ENCODE measurements at regions not wholly inside any gene's neighbourhood (a gene's known extent, or its start where the extent isn't known, plus 50 kb on each side); places are given as distances from the start of the nearest gene placed in this dataset.
"Not testable (repeated sequence)": the region's sequence is repeated elsewhere in the genome, so short reads cannot be mapped to it uniquely, and the experiment has no call there.

GRCh38 chr1:90281886-90282285 lies 287.0 kb downstream of the ZNF326 start:
- H3K4me3 ChIP-seq (ENCODE audit: control insufficient read depth in 1 of 2, extremely low read depth in 1 of 2, low read length in 1 of 2); H3K9me3 Mint-ChIP-seq; H3K27me3 ChIP-seq (replicated peaks in 1 of 2; ENCODE audit: control insufficient read depth in 2 of 2, extremely low read depth in 1 of 2, insufficient read depth in 2 of 2, low read length in 1 of 2); H3K4me1 ChIP-seq (ENCODE audit: control insufficient read depth in 1 of 2, extremely low read depth in 1 of 2, insufficient read depth in 2 of 2, low read length in 2 of 2); H3K27me3 Mint-ChIP-seq; H3K4me3 Mint-ChIP-seq; DNase-seq; H3K4me1 Mint-ChIP-seq; H3K27ac ChIP-seq (ENCODE audit: low read length); H3K36me3 ChIP-seq (ENCODE audit: control insufficient read depth in 2 of 2, extremely low read depth in 1 of 2, insufficient read depth in 1 of 2, low read length in 1 of 2); H3K27ac Mint-ChIP-seq; POLR2A ChIA-PET; H3K36me3 Mint-ChIP-seq; CTCF ChIA-PET; H3K9me3 ChIP-seq; ATAC-seq (replicated peaks in 1 of 4): not testable (repeated sequence)
- no CpG with 5 or more reads among the region's 1 CpG for WGBS (ENCODE audit: insufficient coverage)

- no peak overlapping the region for H3K27ac ChIP-seq (ENCODE audit: low read length)
- H3K9me3 ChIP-seq = no peaks in the 10 kb centered on the region
- DNase-seq = no peak
- Mint-ChIP-seq H3K27me3 (no peaks in the 10 kb centered on the region), H3K9me3 (no peaks in the 10 kb centered on the region), H3K36me3 (no peaks in the 10 kb centered on the region), H3K4me3 (no peak overlapping the region), H3K4me1 (no peaks in the 10 kb centered on the region), H3K27ac (no peak overlapping the region)
- H3K4me1 ChIP-seq (ENCODE audit: control insufficient read depth in 1 of 2, extremely low read depth in 1 of 2, insufficient read depth in 2 of 2, low read length in 2 of 2) = no peaks in the 10 kb centered on the region
- ChIA-PET CTCF (no interaction called here), POLR2A (no interaction called here)
- no peak overlapping the region for H3K4me3 ChIP-seq (ENCODE audit: control insufficient read depth in 1 of 2, extremely low read depth in 1 of 2, low read length in 1 of 2)
- ATAC-seq (replicated peaks in 1 of 4) = no peak
- H3K36me3 ChIP-seq (ENCODE audit: control insufficient read depth in 2 of 2, extremely low read depth in 1 of 2, insufficient read depth in 1 of 2, low read length in 1 of 2) = no peaks in the 10 kb centered on the region
- no peaks in the 10 kb centered on the region for H3K27me3 ChIP-seq (replicated peaks in 1 of 2; ENCODE audit: control insufficient read depth in 2 of 2, extremely low read depth in 1 of 2, insufficient read depth in 2 of 2, low read length in 1 of 2)
Observed at GRCh38 chr1:90277270-90277669, 282.4 kb downstream of the ZNF326 start.

DNA sequence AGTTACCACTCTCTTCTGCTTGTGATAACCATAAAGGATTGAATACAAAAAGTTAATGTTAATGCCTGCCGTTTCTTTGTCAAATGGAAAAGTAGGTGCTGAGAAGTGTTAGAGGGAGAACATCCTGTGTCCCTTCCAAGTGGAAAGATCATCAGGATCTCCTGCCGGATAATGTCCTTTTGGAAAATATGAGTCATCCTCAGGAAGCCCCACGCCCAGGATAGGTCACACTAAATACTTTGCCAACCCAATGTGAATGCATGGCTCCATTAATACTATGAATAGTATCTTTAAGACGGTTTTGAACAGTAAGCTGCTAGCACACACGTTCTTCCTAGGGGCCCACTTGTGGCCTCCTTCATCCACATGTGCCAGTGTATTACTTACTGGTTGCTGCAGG lies 279.5 kb downstream of the ZNF326 start:
- no CpG with 5 or more reads among the region's 5 CpGs for WGBS (ENCODE audit: insufficient coverage)
- ATAC-seq (replicated peaks in 1 of 4) = no peak
- Mint-ChIP-seq H3K9me3 (peaks cover 0 to 3% (median 2%) of the 10 kb centered on the region in 3 donors), H3K27ac (no peak overlapping the region), H3K27me3 (no peaks in the 10 kb centered on the region), H3K36me3 (no peaks in the 10 kb centered on the region), H3K4me3 (no peak overlapping the region), H3K4me1 (no peaks in the 10 kb centered on the region)
- H3K4me1 ChIP-seq (ENCODE audit: control insufficient read depth in 1 of 2, extremely low read depth in 1 of 2, insufficient read depth in 2 of 2, low read length in 2 of 2) = no peaks in the 10 kb centered on the region
- H3K9me3 ChIP-seq = no peaks in the 10 kb centered on the region
- H3K4me3 ChIP-seq (ENCODE audit: control insufficient read depth in 1 of 2, extremely low read depth in 1 of 2, low read length in 1 of 2) = no peak overlapping the region
- H3K27ac ChIP-seq (ENCODE audit: low read length) = no peak overlapping the region
- ChIA-PET POLR2A (no interaction called here), CTCF (no interaction called here)
- no peaks in the 10 kb centered on the region for H3K27me3 ChIP-seq (replicated peaks in 1 of 2; ENCODE audit: control insufficient read depth in 2 of 2, extremely low read depth in 1 of 2, insufficient read depth in 2 of 2, low read length in 1 of 2)
- no peaks in the 10 kb centered on the region for H3K36me3 ChIP-seq (ENCODE audit: control insufficient read depth in 2 of 2, extremely low read depth in 1 of 2, insufficient read depth in 1 of 2, low read length in 1 of 2)
- no peak for DNase-seq

DNA sequence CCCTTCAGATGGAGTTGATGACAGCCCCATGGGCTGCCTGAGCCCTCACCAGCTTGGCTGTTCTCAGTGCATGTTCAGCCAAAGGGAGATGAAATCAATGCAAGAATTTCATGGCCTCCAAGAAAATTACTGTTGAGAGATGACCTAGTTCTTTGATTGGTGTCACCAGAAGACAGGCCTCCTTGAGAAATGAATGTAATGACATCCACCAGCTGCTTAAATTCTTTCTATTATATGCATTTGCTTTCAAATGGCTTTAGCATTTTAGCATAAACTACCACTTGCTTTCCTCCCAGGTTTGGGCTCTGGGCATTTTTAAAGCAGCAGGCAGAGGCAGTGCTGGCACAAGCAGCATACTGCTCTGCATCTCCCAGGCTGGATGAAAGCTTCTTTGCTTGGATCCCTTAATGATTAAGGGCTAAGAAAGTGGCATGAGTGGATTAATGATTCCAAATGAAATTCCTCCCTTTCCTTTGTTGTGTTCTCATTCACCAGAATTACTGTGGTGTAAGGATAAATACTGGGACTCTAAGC lies 278.4 kb downstream of the ZNF326 start:
- H3K4me1 Mint-ChIP-seq = no peaks in the 10 kb centered on the region
- no peak for DNase-seq
- no peak overlapping the region for H3K4me3 Mint-ChIP-seq
- H3K36me3 ChIP-seq (ENCODE audit: control insufficient read depth in 2 of 2, extremely low read depth in 1 of 2, insufficient read depth in 1 of 2, low read length in 1 of 2) = no peaks in the 10 kb centered on the region
- H3K4me3 ChIP-seq (ENCODE audit: control insufficient read depth in 1 of 2, extremely low read depth in 1 of 2, low read length in 1 of 2) = no peak overlapping the region
- peaks cover 0 to 3% (median 2%) of the 10 kb centered on the region in 3 donors for H3K9me3 Mint-ChIP-seq
- no peak overlapping the region for H3K27ac ChIP-seq (ENCODE audit: low read length)
- ATAC-seq (replicated peaks in 1 of 4) = no peak
- no peaks in the 10 kb centered on the region for H3K4me1 ChIP-seq (ENCODE audit: control insufficient read depth in 1 of 2, extremely low read depth in 1 of 2, insufficient read depth in 2 of 2, low read length in 2 of 2)
- no peaks in the 10 kb centered on the region for H3K36me3 Mint-ChIP-seq
- H3K9me3 ChIP-seq = no peaks in the 10 kb centered on the region
- ChIA-PET POLR2A (no interaction called here), CTCF (no interaction called here)
- no peaks in the 10 kb centered on the region for H3K27me3 Mint-ChIP-seq
- no peaks in the 10 kb centered on the region for H3K27me3 ChIP-seq (replicated peaks in 1 of 2; ENCODE audit: control insufficient read depth in 2 of 2, extremely low read depth in 1 of 2, insufficient read depth in 2 of 2, low read length in 1 of 2)
- H3K27ac Mint-ChIP-seq = no peak overlapping the region

DNA sequence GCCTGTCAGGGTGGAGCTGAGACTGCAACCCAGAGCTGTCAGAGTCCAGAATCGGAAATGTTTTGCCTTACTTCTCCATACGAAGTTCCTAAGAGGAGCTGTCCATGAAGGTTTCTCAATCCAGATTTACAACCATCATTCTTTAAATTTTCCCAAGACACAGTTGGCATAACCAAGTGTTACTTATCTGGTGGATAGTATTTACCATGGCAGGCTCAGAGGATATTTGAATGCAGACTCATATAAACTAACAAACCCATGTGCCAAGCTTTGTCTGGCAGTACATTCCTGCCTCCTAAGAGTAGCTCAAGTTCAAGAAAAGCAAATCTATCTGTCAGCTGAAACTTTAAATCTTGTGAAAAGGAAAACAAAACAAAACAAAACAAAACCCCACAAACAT lies 267.9 kb downstream of the ZNF326 start:
- no peak for DNase-seq
- Mint-ChIP-seq H3K4me1 (no peaks in the 10 kb centered on the region), H3K4me3 (no peak overlapping the region), H3K27ac (no peak overlapping the region), H3K27me3 (peaks cover 8 to 13% of the 10 kb centered on the region in 2 donors), H3K9me3 (peaks cover 0 to 7% (median 0%) of the 10 kb centered on the region in 3 donors), H3K36me3 (no peaks in the 10 kb centered on the region)
- no CpG with 5 or more reads among the region's 2 CpGs for WGBS (ENCODE audit: insufficient coverage)
- Histone ChIP-seq H3K27ac (ENCODE audit: low read length) (no peak overlapping the region), H3K4me3 (ENCODE audit: control insufficient read depth in 1 of 2, extremely low read depth in 1 of 2, low read length in 1 of 2) (no peak overlapping the region), H3K9me3 (no peaks in the 10 kb centered on the region), H3K36me3 (ENCODE audit: control insufficient read depth in 2 of 2, extremely low read depth in 1 of 2, insufficient read depth in 1 of 2, low read length in 1 of 2) (no peaks in the 10 kb centered on the region), H3K27me3 (replicated peaks in 1 of 2; ENCODE audit: control insufficient read depth in 2 of 2, extremely low read depth in 1 of 2, insufficient read depth in 2 of 2, low read length in 1 of 2) (peaks cover 0 to 2% of the 10 kb centered on the region in 2 experiments), H3K4me1 (ENCODE audit: control insufficient read depth in 1 of 2, extremely low read depth in 1 of 2, insufficient read depth in 2 of 2, low read length in 2 of 2) (no peaks in the 10 kb centered on the region)
- ChIA-PET POLR2A (no interaction called here), CTCF (no interaction called here)
- ATAC-seq (replicated peaks in 1 of 4) = no peak

- Mint-ChIP-seq H3K9me3 (peaks cover 0 to 7% (median 0%) of the 10 kb centered on the region in 3 donors), H3K4me1 (no peaks in the 10 kb centered on the region), H3K36me3 (no peaks in the 10 kb centered on the region), H3K4me3 (no peak overlapping the region), H3K27me3 (peaks cover 10 to 16% of the 10 kb centered on the region in 2 donors), H3K27ac (no peak overlapping the region)
- Histone ChIP-seq H3K27me3 (replicated peaks in 1 of 2; ENCODE audit: control insufficient read depth in 2 of 2, extremely low read depth in 1 of 2, insufficient read depth in 2 of 2, low read length in 1 of 2) (peaks cover 0 to 2% of the 10 kb centered on the region in 2 experiments), H3K9me3 (no peaks in the 10 kb centered on the region), H3K4me1 (ENCODE audit: control insufficient read depth in 1 of 2, extremely low read depth in 1 of 2, insufficient read depth in 2 of 2, low read length in 2 of 2) (no peaks in the 10 kb centered on the region), H3K4me3 (ENCODE audit: control insufficient read depth in 1 of 2, extremely low read depth in 1 of 2, low read length in 1 of 2) (no peak overlapping the region), H3K36me3 (ENCODE audit: control insufficient read depth in 2 of 2, extremely low read depth in 1 of 2, insufficient read depth in 1 of 2, low read length in 1 of 2) (no peaks in the 10 kb centered on the region), H3K27ac (ENCODE audit: low read length) (no peak overlapping the region)
- DNase-seq (no peak), ATAC-seq (replicated peaks in 1 of 4) (no peak)
- no CpG with 5 or more reads among the region's 1 CpG for WGBS (ENCODE audit: insufficient coverage)
- ChIA-PET CTCF (no interaction called here), POLR2A (no interaction called here)
Observed at GRCh38 chr1:90262286-90262685, 267.4 kb downstream of the ZNF326 start.

DNA sequence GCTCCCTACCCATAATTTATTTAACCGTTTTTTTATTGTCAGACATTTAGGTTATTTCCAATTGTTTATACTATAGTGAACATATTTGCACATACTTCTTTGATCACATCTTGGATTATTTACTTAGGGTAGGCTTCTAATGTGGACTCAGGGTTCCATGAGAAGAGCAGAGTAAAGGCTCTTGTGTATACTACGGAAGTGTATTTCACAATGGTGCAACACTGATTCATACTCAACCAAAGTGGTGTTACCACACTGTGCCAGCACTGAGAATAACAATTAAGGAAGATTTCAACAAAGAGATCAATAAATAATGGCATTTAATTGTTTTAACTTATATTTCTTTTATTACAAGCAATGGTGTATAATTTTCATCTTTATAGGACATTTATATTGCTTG lies 251.2 kb downstream of the ZNF326 start:
- H3K9me3 Mint-ChIP-seq = peaks cover 4 to 22% (median 15%) of the 10 kb centered on the region in 3 donors
- no peaks in the 10 kb centered on the region for H3K36me3 Mint-ChIP-seq

More for the DNA sequence above, 251.2 kb downstream of the ZNF326 start:
- DNase-seq (no peak), ATAC-seq (replicated peaks in 1 of 4) (no peak)
- Mint-ChIP-seq H3K4me3 (no peak overlapping the region), H3K4me1 (no peaks in the 10 kb centered on the region), H3K27ac (no peak overlapping the region), H3K27me3 (peaks cover 3 to 18% of the 10 kb centered on the region in 2 donors)
- no peaks in the 10 kb centered on the region for H3K27me3 ChIP-seq (replicated peaks in 1 of 2; ENCODE audit: control insufficient read depth in 2 of 2, extremely low read depth in 1 of 2, insufficient read depth in 2 of 2, low read length in 1 of 2)
- no peaks in the 10 kb centered on the region for H3K4me1 ChIP-seq (ENCODE audit: control insufficient read depth in 1 of 2, extremely low read depth in 1 of 2, insufficient read depth in 2 of 2, low read length in 2 of 2)
- H3K36me3 ChIP-seq (ENCODE audit: control insufficient read depth in 2 of 2, extremely low read depth in 1 of 2, insufficient read depth in 1 of 2, low read length in 1 of 2) = no peaks in the 10 kb centered on the region
- WGBS (ENCODE audit: insufficient coverage) = no CpG with 5 or more reads among the region's 2 CpGs
- CTCF ChIA-PET = no interaction called here
- H3K27ac ChIP-seq (ENCODE audit: low read length) = no peak overlapping the region
- no peaks in the 10 kb centered on the region for H3K9me3 ChIP-seq
- no peak overlapping the region for H3K4me3 ChIP-seq (ENCODE audit: control insufficient read depth in 1 of 2, extremely low read depth in 1 of 2, low read length in 1 of 2)
- POLR2A ChIA-PET = no interaction called here

Data from T-cell (primary cell).